GM12872 (cell line): ENCODE measurements at regions not wholly inside any gene's neighbourhood (a gene's known extent, or its start where the extent isn't known, plus 50 kb on each side); places are given as distances from the start of the nearest gene placed in this dataset.

Source experiments
- TF ChIP-seq, protein P1 (sequence below): IDR thresholded peaks from 3 replicates; pipeline ENCODE4 v1.5.1; 2011; ENCODE audit warnings: low read depth, mild to moderate bottlenecking, low read length, moderate library complexity; ENCODE audit not compliant: insufficient read depth

DNA sequence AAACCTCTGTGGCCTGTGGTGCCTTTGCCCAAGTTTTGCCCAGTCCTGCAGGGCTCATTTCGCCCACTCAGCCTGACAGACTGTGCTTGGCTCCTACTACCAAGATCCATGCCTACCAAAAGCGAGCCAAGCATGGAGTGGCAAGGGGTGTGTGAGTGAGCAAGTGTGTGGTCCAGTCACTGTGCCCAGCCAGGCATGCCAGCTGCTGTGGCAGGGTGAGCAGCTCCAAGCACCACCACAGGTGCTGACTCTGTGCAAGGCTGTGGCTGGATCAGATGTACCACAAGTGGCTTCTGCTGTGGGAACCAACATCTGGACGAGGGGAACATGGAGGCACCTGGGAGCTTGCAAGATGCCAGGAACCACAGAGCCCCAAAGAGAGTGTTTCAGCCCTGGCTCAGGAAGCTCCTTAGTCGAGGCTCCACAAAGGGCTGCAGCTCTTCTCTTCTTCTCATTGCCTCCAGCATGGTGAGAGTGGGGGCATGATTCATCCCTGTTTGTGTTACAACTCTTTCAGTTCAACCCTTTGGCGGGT lies 1564.2 kb upstream of the MIR17HG start:
- TF ChIP-seq, protein P1, sequence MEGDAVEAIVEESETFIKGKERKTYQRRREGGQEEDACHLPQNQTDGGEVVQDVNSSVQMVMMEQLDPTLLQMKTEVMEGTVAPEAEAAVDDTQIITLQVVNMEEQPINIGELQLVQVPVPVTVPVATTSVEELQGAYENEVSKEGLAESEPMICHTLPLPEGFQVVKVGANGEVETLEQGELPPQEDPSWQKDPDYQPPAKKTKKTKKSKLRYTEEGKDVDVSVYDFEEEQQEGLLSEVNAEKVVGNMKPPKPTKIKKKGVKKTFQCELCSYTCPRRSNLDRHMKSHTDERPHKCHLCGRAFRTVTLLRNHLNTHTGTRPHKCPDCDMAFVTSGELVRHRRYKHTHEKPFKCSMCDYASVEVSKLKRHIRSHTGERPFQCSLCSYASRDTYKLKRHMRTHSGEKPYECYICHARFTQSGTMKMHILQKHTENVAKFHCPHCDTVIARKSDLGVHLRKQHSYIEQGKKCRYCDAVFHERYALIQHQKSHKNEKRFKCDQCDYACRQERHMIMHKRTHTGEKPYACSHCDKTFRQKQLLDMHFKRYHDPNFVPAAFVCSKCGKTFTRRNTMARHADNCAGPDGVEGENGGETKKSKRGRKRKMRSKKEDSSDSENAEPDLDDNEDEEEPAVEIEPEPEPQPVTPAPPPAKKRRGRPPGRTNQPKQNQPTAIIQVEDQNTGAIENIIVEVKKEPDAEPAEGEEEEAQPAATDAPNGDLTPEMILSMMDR = no peak

DNA sequence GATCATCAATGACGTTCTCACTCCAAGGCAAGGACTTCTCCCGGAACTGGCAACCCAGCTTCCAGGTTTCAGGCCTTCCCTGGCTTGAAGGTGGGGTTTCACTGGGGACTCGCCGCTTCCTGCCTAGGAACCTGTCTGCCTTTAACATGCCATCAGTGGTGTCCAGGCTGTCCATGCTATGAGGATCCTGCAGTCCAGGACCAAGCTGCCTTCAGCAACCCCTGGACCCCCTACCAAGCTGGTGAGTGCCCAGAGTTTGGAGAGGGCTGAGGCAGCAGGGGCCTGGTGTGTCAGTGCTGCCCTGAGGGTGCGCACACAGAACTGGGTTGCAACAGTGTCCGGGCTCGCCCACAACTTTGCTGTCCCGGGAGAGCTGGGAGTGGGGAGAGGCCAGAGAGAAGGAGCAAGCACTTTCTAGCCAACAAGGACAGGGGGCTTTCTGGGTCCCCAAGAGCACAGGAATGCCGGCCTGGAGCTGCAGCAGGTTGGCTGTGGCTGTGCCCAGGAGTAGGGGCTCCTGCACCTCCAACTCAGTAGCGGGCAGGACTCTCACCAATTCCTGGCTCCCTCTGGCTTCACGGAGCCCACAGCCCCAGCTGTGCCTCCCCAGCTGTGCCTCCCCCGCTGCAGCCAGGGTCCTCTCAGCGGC lies 1563.2 kb upstream of the MIR17HG start:
- TF ChIP-seq, protein P1 = no peak

DNA sequence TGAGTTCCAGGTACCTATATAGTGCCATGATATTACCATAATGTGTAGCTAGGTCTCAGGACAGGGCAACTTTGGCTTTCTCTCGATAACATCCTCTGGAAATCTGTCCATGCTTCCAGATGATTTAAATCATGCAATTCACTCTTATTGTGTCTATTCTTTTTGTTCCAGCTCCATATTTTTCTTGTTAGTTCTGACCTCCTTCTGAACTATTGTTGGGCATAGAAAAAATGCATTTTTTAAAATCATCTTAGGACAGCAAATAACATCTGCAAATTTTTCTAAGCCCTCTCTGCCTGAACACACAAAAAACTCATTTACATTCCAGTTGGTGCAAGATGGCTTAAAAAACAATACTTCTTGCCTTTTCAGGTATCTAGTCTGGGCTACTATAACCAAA lies 1561.0 kb upstream of the MIR17HG start:
- TF ChIP-seq, protein P1 = no peak

DNA sequence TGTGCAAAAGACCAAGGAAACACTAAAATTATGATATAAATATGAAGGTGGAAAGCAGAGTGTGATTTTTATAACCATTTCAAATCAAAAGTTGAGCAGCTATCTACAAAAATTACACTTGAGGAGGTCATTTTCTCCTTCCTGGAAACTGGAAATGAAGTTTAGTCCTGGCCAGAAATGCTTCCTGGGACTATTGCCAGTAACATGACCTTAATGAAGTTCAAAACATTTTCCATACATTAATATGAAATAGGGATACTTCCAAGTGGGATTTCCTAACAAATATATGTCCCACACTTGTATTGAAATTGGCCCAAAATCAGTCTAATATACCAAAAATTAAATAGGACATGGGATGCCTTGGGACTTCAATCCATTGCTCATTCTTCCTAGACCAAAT lies 1556.8 kb upstream of the MIR17HG start:
- TF ChIP-seq, protein P1 = no peak

DNA sequence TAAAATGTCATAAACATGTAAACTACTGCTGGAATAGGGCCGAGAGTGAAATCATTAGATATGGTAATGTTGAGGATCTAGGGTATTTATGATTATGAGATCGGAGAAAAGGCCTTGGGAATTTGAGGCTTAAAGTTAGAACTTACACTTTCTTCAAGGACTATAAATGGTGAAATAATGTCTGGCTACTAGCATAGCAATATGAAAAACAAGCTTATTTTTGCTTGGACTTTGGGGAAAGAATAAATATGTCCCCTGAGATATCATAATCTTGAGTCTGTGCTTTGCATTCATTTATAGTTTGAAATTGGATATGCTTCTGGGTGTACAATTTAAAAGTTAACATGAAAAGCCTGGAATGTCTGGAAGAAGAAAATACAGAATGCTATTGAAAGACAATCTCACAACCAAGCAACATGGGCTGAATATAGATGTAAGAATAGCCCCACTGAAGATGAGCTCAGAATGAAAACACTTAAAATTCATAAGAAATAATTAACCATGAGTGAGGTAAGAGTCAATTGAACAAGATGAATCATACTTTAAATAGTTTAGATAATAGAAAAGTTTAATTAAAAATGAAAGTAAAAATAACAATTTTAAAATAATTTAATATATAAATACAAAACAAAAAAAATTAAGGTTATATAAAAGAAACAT lies 1555.4 kb upstream of the MIR17HG start:
- TF ChIP-seq, protein P1 = no peak

DNA sequence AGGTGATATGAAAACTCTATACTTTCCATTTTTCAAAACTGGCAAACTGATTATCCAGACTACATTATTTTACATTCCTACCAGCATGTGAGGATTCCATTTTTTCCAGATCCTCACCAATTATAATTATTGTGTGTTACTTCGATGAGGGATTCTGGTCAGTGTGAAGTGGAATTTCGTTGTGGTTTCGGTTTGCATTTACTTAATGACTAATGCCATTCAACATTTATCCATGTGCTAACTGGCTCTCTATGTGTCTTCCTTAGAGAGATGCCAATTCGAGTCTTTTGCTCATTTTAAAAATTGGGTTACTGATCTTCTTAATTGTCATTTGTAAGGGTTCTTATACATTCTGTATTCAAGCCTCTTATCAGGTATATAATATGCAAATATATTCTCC lies 1551.3 kb upstream of the MIR17HG start:
- TF ChIP-seq, protein P1 = no peak

DNA sequence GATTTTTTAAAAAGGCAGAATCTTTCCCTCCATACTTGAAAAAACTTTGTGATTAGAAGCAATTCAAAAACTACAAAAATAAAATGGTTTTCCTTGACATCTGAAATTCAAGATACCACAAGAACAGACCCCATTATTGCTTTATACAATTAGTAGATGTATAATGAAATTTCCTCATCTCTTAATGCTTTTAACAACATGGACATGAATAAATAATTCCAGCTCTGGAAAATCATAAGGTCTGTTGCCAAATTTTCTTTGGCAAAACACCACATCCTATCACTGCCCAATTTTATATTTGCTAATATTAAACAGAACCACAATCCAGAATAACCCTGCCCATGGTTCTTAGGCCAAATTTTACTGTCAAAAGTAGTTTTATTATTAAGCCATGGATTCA lies 1543.6 kb upstream of the MIR17HG start:
- TF ChIP-seq, protein P1 = no peak
